NCI-H1694 (cell line): ENCODE measurements at regions not wholly inside any gene's neighbourhood (a gene's known extent, or its start where the extent isn't known, plus 50 kb on each side); places are given as distances from the start of the nearest gene placed in this dataset.
"Not testable (repeated sequence)": the region's sequence is repeated elsewhere in the genome, so short reads cannot be mapped to it uniquely, and the experiment has no call there.

Experiments used
- DNase-seq: peaks from one replicate; lab custom pipeline; 2025; lab: John Stamatoyannopoulos, UW

- peak; percentile 49 for DNase-seq
Measured at GRCh38 chr2:116510117-116510671, 1304.3 kb upstream of the DDX18 start.

DNA sequence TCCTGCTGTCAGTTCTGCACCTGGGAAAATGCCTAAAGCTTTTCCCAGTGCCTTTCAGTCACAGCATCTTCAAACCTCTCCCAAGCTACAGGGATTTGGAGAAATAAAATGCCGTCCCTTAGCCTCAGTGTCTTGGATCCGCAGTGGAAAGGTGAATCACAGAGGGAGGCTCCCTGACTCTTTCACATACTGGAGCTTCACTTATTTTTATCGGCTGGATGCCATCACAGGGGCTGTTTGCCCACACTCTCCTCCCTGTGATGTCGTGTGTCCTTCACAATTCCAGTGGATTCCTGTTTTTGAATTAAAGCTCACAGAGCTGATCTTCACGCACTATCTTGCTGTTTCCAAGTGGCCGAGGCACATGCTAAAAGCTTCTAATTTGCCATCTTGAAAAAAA is 1303.1 kb upstream of the DDX18 start:
- DNase-seq = no peak

- no peak for DNase-seq
Measured at GRCh38 chr2:116513991-116514390, 1300.5 kb upstream of the DDX18 start.

GRCh38 chr2:116517936-116518335 is 1296.6 kb upstream of the DDX18 start:
- DNase-seq = no peak

DNA sequence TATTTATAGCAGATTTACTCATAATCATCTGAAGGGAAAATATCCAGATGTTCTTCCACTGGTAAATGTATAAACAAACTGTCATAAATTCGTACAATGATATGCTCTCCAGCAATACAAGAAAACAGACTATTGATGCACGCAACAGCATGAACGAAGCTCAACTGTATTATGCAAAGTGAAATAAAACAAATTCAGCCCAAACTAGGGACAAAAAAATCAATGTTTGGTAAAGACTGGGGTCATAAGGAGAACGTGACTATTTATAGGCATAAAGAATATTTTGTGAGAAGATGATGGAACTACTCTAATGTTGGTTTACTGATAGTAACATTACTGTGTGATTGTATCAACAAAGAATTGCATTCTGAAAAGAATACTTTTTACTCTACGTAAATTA is 1276.7 kb upstream of the DDX18 start:
- DNase-seq = no peak

- no peak for DNase-seq
Measured at GRCh38 chr2:116545286-116546068, 1269.0 kb upstream of the DDX18 start.

DNA sequence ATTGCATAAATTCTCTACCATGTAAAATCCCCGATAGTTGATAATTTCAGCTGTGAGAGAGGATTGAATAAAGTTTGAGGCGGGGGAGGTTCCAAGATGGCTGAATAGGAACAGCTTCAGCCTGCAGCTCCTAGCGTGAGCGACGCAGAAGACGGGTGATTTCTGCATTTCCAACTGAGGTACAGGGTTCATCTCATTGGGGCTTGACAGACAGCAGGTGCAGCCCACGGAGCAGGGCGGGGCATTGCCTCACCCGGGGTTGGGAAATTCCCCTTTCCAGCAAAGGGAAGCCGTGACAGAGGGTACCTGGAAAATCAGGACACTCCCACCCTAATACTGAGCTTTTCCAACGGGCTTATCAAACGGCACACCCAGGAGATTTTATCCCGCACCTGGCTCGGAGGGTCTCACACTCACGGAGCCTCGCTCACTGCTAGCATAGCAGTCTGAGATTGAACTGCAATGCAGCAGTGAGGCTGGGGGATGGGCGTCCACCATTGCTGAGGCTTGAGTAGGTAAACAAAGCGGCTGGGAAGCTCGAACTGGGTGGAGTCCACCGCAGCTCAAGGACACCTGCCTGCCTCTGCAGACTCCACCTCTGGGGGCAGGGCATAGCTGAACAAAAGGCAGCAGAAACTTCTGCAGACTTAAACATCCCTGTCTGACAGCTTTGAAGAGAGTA is 1261.6 kb upstream of the DDX18 start:
- DNase-seq = not testable (repeated sequence)

DNA sequence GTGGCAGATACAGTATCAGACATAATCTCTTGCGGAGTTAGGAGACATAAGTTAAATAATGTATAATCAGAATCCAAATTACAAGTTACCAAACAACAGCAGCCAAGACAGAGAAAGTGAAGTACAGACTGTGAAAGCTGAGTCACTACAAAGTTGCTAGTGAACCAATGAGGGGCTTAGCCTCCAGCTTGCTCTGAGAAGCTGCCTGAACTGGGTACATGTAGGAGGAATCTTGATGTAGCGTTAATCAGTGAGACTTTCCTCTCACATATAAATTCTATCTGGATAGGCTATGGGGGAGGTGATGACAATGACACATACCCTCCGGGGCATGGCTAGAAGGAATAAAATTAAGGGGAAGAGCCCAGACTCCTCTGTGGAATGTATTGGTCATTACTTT is 1234.3 kb upstream of the DDX18 start:
- no peak for DNase-seq

DNA sequence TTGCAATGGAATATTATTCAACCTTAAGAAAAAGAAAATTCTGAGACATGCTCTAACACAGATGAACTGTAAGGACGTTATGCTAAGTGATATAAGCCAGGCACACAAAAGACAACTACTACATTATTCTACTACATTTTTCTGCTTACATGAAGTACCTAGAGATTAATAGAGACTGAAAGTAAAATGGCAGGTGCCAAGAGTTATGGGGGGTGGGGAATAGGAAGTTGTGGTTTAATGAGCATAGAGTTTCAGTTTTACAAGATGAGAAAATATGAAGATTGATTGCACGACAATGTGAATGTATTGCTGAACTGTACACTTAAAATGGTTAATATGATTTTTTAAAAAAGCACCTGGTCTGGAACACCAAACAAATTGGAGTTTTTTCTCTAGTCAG is 1231.6 kb upstream of the DDX18 start:
- no peak for DNase-seq

- no peak for DNase-seq
Measured at GRCh38 chr2:116585669-116586327, 1228.7 kb upstream of the DDX18 start.

DNA sequence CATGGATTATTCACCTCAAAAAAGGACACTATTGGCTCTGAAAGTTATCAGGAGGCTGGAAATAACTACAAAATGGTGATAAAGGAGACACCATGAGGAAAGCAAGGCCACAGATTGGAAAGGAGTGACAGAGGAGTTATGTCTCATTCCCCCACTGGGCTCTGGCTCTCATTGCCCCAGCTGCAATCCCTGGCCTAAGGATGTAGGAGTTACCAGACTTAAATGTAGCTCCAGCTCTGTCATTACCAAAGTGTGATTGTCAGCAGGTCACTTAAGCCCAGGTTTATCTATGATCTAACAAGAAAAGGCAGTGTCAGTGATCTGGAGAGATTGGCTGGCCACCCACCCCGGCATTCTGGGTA is 1228.2 kb upstream of the DDX18 start:
- DNase-seq = no peak
